NT2/D1 (cell line): ENCODE measurements at regions not wholly inside any gene's neighbourhood (a gene's known extent, or its start where the extent isn't known, plus 50 kb on each side); places are given as distances from the start of the nearest gene placed in this dataset.

ENCODE experiments used
- YY1 ChIP-seq: IDR thresholded peaks from 2 replicates; pipeline ENCODE4 v1.6.1; 2011; ENCODE audit not compliant: insufficient read length, insufficient read depth
- ZNF274 ChIP-seq: IDR thresholded peaks from 2 replicates; pipeline ENCODE4 v1.6.1; 2011; ENCODE audit warnings: mild to moderate bottlenecking, low read depth, low read length

DNA sequence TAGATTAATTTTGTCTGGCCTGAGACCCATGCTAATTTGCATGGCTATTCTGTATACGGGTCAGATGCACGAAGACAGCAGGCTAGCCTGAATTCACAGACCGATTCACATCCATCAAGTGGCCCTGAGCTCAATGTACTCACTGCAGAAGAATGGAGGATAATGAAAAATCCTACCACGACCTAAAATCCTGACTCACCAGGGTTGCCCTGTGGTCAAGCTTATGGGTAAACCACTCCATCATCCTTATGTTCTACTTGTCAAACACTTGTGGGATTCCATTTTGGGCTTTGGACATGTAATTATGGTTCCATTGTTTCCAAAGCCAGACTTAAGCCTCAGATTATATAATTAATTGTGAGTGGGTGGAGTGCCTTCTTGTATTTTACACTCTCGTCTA lies 110.4 kb upstream of the ZNF438 start:
- no peak for TF ChIP-seq ZNF274
- TF ChIP-seq YY1, result no peak
